WTC11 (cell line): ENCODE measurements at regions not wholly inside any gene's neighbourhood (a gene's known extent, or its start where the extent isn't known, plus 50 kb on each side); places are given as distances from the start of the nearest gene placed in this dataset.

Experiments
- ATAC-seq: fragments of 200-7000 bp; cut with Tn5 transposase; 2 replicates; pipeline ENCODE4 v1.10.0; 2021; ENCODE audit warnings: mild to moderate bottlenecking, moderate library complexity
- CTCF ChIA-PET: fragments of 300-600 bp; sonication (Branson Sonifier 250); formaldehyde crosslinking; loops from one replicate; lab custom pipeline; 2021; ENCODE audit warnings: antibody characterized with exemption; lab: Charles Lee
- POLR2A ChIA-PET: fragments of 350-600 bp; sonication (Branson Sonifier 250); formaldehyde crosslinking; loops from one replicate; lab custom pipeline; 2021; ENCODE audit warnings: antibody characterized with exemption; lab: Charles Lee
- DNase-seq: peaks from one replicate; pipeline ENCODE4 v3.0.0; 2021; ENCODE audit warnings: low spot score
- H3K27ac Mint-ChIP-seq: 2 replicates; pipeline ENCODE4 v1.8.0; 2021; ENCODE audit warnings: mixed read lengths
- H3K27me3 Mint-ChIP-seq: 2 replicates; pipeline ENCODE4 v1.8.0; 2021; ENCODE audit warnings: low read depth, mild to moderate bottlenecking, moderate library complexity, mixed read lengths
- H3K36me3 Mint-ChIP-seq: 2 replicates; pipeline ENCODE4 v1.8.0; 2021; ENCODE audit warnings: mixed read lengths
- H3K4me1 Mint-ChIP-seq: 2 replicates; pipeline ENCODE4 v1.8.0; 2022; ENCODE audit warnings: mixed read lengths
- H3K4me3 Mint-ChIP-seq: 2 replicates; pipeline ENCODE4 v1.8.0; 2021; ENCODE audit warnings: mild to moderate bottlenecking, moderate library complexity, mixed read lengths
- H3K9me3 Mint-ChIP-seq: 2 replicates; pipeline ENCODE4 v1.8.0; 2021; ENCODE audit warnings: mixed read lengths
- ATF1 ChIP-seq: sonication (generic); formaldehyde crosslinking; IDR thresholded peaks from 2 replicates; pipeline ENCODE4 v1.8.1; 2023; ENCODE audit warnings: mild to moderate bottlenecking, moderate library complexity, missing genetic modification reagents
- CREM ChIP-seq: sonication (generic); formaldehyde crosslinking; IDR thresholded peaks from 2 replicates; pipeline ENCODE4 v1.8.1; 2022; ENCODE audit warnings: mild to moderate bottlenecking, missing genetic modification reagents, moderate library complexity
- E2F5 ChIP-seq: sonication (generic); formaldehyde crosslinking; IDR thresholded peaks from 2 replicates; pipeline ENCODE4 v1.8.1; 2022; ENCODE audit warnings: mild to moderate bottlenecking, moderate library complexity, missing genetic modification reagents
- ETV6 ChIP-seq: sonication (generic); formaldehyde crosslinking; IDR thresholded peaks from 2 replicates; pipeline ENCODE4 v1.8.1; 2022; ENCODE audit warnings: mild to moderate bottlenecking, missing genetic modification reagents
- FOXP1 ChIP-seq: sonication (generic); formaldehyde crosslinking; IDR thresholded peaks from 2 replicates; pipeline ENCODE4 v1.8.0; 2022; ENCODE audit warnings: missing genetic modification reagents, mild to moderate bottlenecking, moderate library complexity, borderline replicate concordance
- GTF2I ChIP-seq: fragments of 250-450 bp; sonication (Bioruptor Pico); conservative IDR thresholded peaks from 2 replicates; pipeline ENCODE4 v1.4.0; 2021; ENCODE audit warnings: mild to moderate bottlenecking
- MYBL2 ChIP-seq: sonication (generic); formaldehyde crosslinking; IDR thresholded peaks from 2 replicates; pipeline ENCODE4 v1.8.1; 2023; ENCODE audit warnings: mild to moderate bottlenecking, moderate library complexity, missing genetic modification reagents
- NR1H2 ChIP-seq: sonication (generic); formaldehyde crosslinking; IDR thresholded peaks from 2 replicates; pipeline ENCODE4 v1.9.0; 2021; ENCODE audit warnings: mild to moderate bottlenecking, moderate library complexity, missing genetic modification reagents
- NR3C1 ChIP-seq: sonication (generic); formaldehyde crosslinking; conservative IDR thresholded peaks from 2 replicates; pipeline ENCODE4 v1.8.1; 2023; ENCODE audit warnings: low read depth, mild to moderate bottlenecking, missing genetic modification reagents
- SMAD3 ChIP-seq: sonication (generic); formaldehyde crosslinking; IDR thresholded peaks from 2 replicates; pipeline ENCODE4 v1.8.0; 2022; ENCODE audit warnings: missing genetic modification reagents, mild to moderate bottlenecking, borderline replicate concordance
- SOX15 ChIP-seq: fragments of 250-450 bp; sonication (Bioruptor Pico); IDR thresholded peaks from 2 replicates; pipeline ENCODE4 v1.9.0; 2021; ENCODE audit warnings: mild to moderate bottlenecking
- TEAD1 ChIP-seq: sonication (generic); formaldehyde crosslinking; IDR thresholded peaks from 2 replicates; pipeline ENCODE4 v1.8.0; 2022; ENCODE audit warnings: mild to moderate bottlenecking, missing genetic modification reagents
- ZBTB43 ChIP-seq: sonication (generic); formaldehyde crosslinking; IDR thresholded peaks from 2 replicates; pipeline ENCODE4 v1.8.1; 2023; ENCODE audit warnings: mild to moderate bottlenecking, missing genetic modification reagents
- ZMAT4 ChIP-seq: fragments of 250-450 bp; sonication (Bioruptor Pico); IDR thresholded peaks from 2 replicates; pipeline ENCODE4 v1.9.0; 2021; ENCODE audit warnings: mild to moderate bottlenecking
- ZNF232 ChIP-seq: sonication (generic); formaldehyde crosslinking; IDR thresholded peaks from 2 replicates; pipeline ENCODE4 v1.8.0; 2022; ENCODE audit warnings: mild to moderate bottlenecking, missing genetic modification reagents
- ZNF317 ChIP-seq: sonication (generic); formaldehyde crosslinking; IDR thresholded peaks from 2 replicates; pipeline ENCODE4 v1.8.1; 2023; ENCODE audit warnings: low read depth, mild to moderate bottlenecking, moderate library complexity, missing genetic modification reagents, borderline replicate concordance
- ZNF423 ChIP-seq: fragments of 250-450 bp; sonication (Bioruptor Pico); IDR thresholded peaks from 2 replicates; pipeline ENCODE4 v2.1.2; 2022; ENCODE audit warnings: mild to moderate bottlenecking, moderate library complexity
- TF ChIP-seq, protein P1 (sequence below): sonication (generic); formaldehyde crosslinking; IDR thresholded peaks from 2 replicates; pipeline ENCODE4 v1.8.0; 2022; ENCODE audit warnings: mild to moderate bottlenecking, missing genetic modification reagents
- TF ChIP-seq, protein P2 (sequence below): fragments of 250-450 bp; sonication (Bioruptor Pico); IDR thresholded peaks from 2 replicates; pipeline ENCODE4 v1.8.0; 2021; ENCODE audit warnings: mild to moderate bottlenecking
- TF ChIP-seq, protein P3 (sequence below): sonication (generic); formaldehyde crosslinking; IDR thresholded peaks from 2 replicates; pipeline ENCODE4 v1.8.0; 2022; ENCODE audit warnings: mild to moderate bottlenecking, missing genetic modification reagents
- TF ChIP-seq, protein P4 (sequence below): sonication (generic); formaldehyde crosslinking; IDR thresholded peaks from 2 replicates; pipeline ENCODE4 v1.8.1; 2023; ENCODE audit warnings: mild to moderate bottlenecking, missing genetic modification reagents, moderate library complexity
- TF ChIP-seq, protein P5 (sequence below): fragments of 250-450 bp; sonication (Bioruptor Pico); IDR thresholded peaks from 2 replicates; pipeline ENCODE4 v1.9.0; 2021; ENCODE audit warnings: mild to moderate bottlenecking

DNA sequence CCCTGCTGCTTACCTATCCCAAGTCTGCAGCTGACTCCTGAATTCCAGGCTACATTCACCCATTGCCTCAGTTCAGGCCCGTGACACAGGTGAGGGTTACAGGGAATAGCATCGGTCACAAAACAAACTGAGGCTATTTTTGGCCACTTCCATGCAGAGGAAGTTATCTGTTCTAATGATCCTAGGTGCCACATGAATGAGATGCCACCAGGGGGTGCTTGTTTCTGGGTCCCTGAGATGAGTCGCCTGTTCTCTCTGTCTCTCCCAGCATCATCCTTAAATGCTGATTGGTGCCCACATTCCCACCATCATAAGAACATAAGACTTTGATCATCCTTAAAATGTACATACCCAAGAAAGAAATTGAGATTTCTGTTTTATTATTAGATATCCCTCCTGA lies 119.0 kb upstream of the CELF4 start:
- no peaks in the 10 kb centered on the region for H3K36me3 Mint-ChIP-seq
- H3K4me3 Mint-ChIP-seq: no peak overlapping the region
- DNase-seq (no peak), ATAC-seq (peak; percentile 62)
- TF ChIP-seq ZMAT4 (no peak), GTF2I (CRISPR knock-in tag) (no peak), NR1H2 (CRISPR knock-in tag) (no peak)
- POLR2A ChIA-PET: no interaction called here
- CTCF ChIA-PET: interaction anchor here (1.0 kb wide), 1 partner anchor 11 kb away, joined by 3 read pairs; no protein-coding TSS in a partner anchor
- no peaks in the 10 kb centered on the region; the same call in 1 of the 2 replicates for H3K4me1 Mint-ChIP-seq
- peaks cover 13% of the 10 kb centered on the region for H3K27me3 Mint-ChIP-seq
- H3K9me3 Mint-ChIP-seq: no peaks in the 10 kb centered on the region
- H3K27ac Mint-ChIP-seq: no peak overlapping the region

GRCh38 chr18:37684183-37684582 lies 118.6 kb upstream of the CELF4 start:
- H3K27me3 Mint-ChIP-seq: peaks cover 13% of the 10 kb centered on the region
- no peaks in the 10 kb centered on the region; the same call in 1 of the 2 replicates for H3K4me1 Mint-ChIP-seq
- H3K9me3 Mint-ChIP-seq: no peaks in the 10 kb centered on the region
- no peaks in the 10 kb centered on the region for H3K36me3 Mint-ChIP-seq
- CTCF ChIA-PET: interaction anchor here (0.6 to 1.0 kb wide), 2 partner anchors 11 to 15 kb away, joined by 3 read pairs; no protein-coding TSS in a partner anchor
- POLR2A ChIA-PET: no interaction called here
- no peak for DNase-seq
- H3K4me3 Mint-ChIP-seq: no peak overlapping the region
- TF ChIP-seq ZNF232 (CRISPR knock-in tag): no peak
- TF ChIP-seq GTF2I (CRISPR knock-in tag): no peak
- TF ChIP-seq, protein P1, sequence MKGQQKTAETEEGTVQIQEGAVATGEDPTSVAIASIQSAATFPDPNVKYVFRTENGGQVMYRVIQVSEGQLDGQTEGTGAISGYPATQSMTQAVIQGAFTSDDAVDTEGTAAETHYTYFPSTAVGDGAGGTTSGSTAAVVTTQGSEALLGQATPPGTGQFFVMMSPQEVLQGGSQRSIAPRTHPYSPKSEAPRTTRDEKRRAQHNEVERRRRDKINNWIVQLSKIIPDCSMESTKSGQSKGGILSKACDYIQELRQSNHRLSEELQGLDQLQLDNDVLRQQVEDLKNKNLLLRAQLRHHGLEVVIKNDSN (CRISPR knock-in tag): no peak
- no peak for TF ChIP-seq NR3C1
- no peak for TF ChIP-seq SOX15 (CRISPR knock-in tag)
- no peak for TF ChIP-seq CREM
- TF ChIP-seq, protein P2, sequence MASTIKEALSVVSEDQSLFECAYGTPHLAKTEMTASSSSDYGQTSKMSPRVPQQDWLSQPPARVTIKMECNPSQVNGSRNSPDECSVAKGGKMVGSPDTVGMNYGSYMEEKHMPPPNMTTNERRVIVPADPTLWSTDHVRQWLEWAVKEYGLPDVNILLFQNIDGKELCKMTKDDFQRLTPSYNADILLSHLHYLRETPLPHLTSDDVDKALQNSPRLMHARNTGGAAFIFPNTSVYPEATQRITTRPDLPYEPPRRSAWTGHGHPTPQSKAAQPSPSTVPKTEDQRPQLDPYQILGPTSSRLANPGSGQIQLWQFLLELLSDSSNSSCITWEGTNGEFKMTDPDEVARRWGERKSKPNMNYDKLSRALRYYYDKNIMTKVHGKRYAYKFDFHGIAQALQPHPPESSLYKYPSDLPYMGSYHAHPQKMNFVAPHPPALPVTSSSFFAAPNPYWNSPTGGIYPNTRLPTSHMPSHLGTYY (CRISPR knock-in tag): no peak
- no peak for TF ChIP-seq TEAD1 (CRISPR knock-in tag)
- no peak for TF ChIP-seq FOXP1 (CRISPR knock-in tag)
- TF ChIP-seq ZNF317: no peak
- TF ChIP-seq, all 79 proteins: peak for 0
- peak; percentile 65 for ATAC-seq
- H3K27ac Mint-ChIP-seq: no peak overlapping the region

DNA sequence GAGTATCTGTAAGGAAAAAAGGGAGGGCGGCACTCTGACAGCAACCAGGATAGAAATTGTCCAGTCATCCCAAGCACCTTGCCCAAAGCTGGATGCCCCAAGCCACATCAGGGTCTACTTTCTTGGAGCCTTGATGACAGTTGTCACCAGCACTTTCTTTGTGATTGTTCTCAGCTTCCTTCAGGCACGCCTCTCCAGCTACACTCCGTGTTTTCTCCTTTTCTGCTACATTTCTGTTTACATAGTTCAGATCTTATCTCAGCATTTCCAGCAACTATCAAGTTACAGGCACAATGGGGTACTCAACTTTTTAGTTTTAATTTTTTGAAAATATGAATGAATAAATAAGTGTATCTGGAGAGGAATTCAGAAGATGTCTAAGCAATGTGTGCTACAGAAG lies 115.3 kb upstream of the CELF4 start:
- ATAC-seq (no peak), DNase-seq (no peak)
- H3K27me3 Mint-ChIP-seq: peaks cover 5% of the 10 kb centered on the region; the same call in 1 of the 2 replicates
- peaks cover 5% of the 10 kb centered on the region; the same call in 1 of the 2 replicates for H3K9me3 Mint-ChIP-seq
- ChIA-PET CTCF (no interaction called here), POLR2A (no interaction called here)
- H3K4me3 Mint-ChIP-seq: no peak overlapping the region
- no peaks in the 10 kb centered on the region for H3K36me3 Mint-ChIP-seq
- H3K4me1 Mint-ChIP-seq: no peaks in the 10 kb centered on the region; the same call in 1 of the 2 replicates
- no peak overlapping the region for H3K27ac Mint-ChIP-seq
- TF ChIP-seq ZBTB43 (no peak), ZNF232 (CRISPR knock-in tag) (no peak), FOXP1 (CRISPR knock-in tag) (no peak), ETV6 (CRISPR knock-in tag) (no peak), E2F5 (CRISPR knock-in tag) (no peak), SMAD3 (no peak), ZNF423 (CRISPR knock-in tag) (no peak), MYBL2 (CRISPR knock-in tag) (no peak), ATF1 (CRISPR knock-in tag) (no peak)
- TF ChIP-seq, protein P3, sequence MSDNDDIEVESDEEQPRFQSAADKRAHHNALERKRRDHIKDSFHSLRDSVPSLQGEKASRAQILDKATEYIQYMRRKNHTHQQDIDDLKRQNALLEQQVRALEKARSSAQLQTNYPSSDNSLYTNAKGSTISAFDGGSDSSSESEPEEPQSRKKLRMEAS: no peak
- TF ChIP-seq, protein P4, sequence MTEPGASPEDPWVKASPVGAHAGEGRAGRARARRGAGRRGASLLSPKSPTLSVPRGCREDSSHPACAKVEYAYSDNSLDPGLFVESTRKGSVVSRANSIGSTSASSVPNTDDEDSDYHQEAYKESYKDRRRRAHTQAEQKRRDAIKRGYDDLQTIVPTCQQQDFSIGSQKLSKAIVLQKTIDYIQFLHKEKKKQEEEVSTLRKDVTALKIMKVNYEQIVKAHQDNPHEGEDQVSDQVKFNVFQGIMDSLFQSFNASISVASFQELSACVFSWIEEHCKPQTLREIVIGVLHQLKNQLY (CRISPR knock-in tag): no peak
- TF ChIP-seq, protein P5, sequence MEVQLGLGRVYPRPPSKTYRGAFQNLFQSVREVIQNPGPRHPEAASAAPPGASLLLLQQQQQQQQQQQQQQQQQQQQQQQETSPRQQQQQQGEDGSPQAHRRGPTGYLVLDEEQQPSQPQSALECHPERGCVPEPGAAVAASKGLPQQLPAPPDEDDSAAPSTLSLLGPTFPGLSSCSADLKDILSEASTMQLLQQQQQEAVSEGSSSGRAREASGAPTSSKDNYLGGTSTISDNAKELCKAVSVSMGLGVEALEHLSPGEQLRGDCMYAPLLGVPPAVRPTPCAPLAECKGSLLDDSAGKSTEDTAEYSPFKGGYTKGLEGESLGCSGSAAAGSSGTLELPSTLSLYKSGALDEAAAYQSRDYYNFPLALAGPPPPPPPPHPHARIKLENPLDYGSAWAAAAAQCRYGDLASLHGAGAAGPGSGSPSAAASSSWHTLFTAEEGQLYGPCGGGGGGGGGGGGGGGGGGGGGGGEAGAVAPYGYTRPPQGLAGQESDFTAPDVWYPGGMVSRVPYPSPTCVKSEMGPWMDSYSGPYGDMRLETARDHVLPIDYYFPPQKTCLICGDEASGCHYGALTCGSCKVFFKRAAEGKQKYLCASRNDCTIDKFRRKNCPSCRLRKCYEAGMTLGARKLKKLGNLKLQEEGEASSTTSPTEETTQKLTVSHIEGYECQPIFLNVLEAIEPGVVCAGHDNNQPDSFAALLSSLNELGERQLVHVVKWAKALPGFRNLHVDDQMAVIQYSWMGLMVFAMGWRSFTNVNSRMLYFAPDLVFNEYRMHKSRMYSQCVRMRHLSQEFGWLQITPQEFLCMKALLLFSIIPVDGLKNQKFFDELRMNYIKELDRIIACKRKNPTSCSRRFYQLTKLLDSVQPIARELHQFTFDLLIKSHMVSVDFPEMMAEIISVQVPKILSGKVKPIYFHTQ: no peak
- TF ChIP-seq, protein P2 (CRISPR knock-in tag): no peak
